ENCODE measurements at regions not wholly inside any gene's neighbourhood (a gene's known extent, or its start where the extent isn't known, plus 50 kb on each side); places are given as distances from the start of the nearest gene placed in this dataset.

DNA sequence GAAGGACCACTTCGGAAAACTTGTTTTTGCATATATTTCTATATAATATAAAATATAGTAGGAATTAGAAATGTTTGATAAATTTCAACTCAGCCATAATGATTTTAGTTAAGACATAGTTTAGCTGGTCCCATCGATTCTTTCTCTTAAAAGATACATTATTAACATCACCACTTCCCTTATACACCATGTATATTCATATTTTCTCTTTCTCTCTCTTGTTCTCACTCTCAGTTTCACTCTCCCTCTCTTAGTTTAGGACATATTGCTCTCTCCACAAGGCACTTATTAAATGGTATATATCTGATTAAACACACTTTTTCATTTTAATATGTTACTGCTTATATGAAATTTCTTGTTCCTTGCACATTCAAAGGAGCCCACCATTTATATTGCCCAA is 90.1 kb upstream of the RASEF start (continued):
- TF ChIP-seq, protein P1, sequence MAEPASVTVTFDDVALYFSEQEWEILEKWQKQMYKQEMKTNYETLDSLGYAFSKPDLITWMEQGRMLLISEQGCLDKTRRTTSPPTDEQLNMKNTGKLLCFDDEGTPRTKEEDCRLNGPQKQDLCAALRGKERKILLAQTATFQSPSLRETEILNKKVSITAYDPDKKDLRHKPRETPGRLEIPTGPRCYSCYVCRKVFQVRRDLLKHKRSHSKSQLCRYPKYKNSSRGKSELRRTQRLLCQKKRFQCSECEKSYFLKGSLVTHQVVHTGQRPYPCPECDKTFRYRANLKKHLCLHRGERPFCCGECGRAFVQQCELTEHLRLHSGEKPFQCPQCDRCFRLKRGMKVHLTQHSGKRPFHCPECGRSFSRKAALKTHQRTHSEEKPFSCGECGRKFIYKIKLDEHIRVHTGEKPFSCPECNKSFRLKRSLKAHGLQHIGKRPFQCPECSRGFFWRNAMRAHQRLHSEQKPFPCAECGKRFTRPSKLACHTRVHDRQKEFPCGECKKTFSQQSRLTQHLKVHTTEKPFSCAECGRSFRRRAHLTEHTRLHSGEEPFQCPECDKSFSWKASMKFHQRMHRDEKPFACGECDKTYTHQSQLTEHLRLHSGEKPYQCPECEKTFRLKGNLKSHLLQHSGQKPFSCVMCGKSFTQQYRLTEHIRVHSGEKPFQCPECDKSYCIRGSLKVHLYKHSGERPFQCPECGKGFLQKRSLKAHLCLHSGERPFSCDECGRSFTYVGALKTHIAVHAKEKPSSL (CRISPR knock-in tag; conservative IDR thresholded peaks at IDR 0.05): no peak
- no peak for TF ChIP-seq ATF1 (CRISPR knock-in tag; IDR thresholded peaks at IDR 0.05)
- no peak for TF ChIP-seq MXD4 (CRISPR knock-in tag; IDR thresholded peaks at IDR 0.05; ENCODE audit: borderline replicate concordance)
- TF ChIP-seq ZNF512 (CRISPR knock-in tag; IDR thresholded peaks at IDR 0.05; ENCODE audit: borderline replicate concordance): no peak

- ChIA-PET CTCF (no interaction called here), POLR2A (no interaction called here)
- no peak overlapping the region for H3K4me3 Mint-ChIP-seq
- peaks cover 6% of the 10 kb centered on the region for H3K27me3 Mint-ChIP-seq (ENCODE audit: low read depth)
- TF ChIP-seq ZBTB43 (CRISPR knock-in tag; IDR thresholded peaks at IDR 0.05): no peak
- no peak for TF ChIP-seq FOXP1 (CRISPR knock-in tag; IDR thresholded peaks at IDR 0.05; ENCODE audit: borderline replicate concordance)
- no peak for TF ChIP-seq TEAD1 (CRISPR knock-in tag; IDR thresholded peaks at IDR 0.05)
- no peak for TF ChIP-seq MAX (CRISPR knock-in tag; IDR thresholded peaks at IDR 0.05)
- TF ChIP-seq ZNF263 (CRISPR knock-in tag; IDR thresholded peaks at IDR 0.05; ENCODE audit: low read depth): no peak
- no peak for TF ChIP-seq ZNF396 (CRISPR knock-in tag; IDR thresholded peaks at IDR 0.05; ENCODE audit: borderline replicate concordance)
- no peak for TF ChIP-seq FOXP4 (CRISPR knock-in tag; IDR thresholded peaks at IDR 0.05)
- no peak for TF ChIP-seq ZSCAN18 (CRISPR knock-in tag; IDR thresholded peaks at IDR 0.05)
- TF ChIP-seq PRDM15 (CRISPR knock-in tag; IDR thresholded peaks at IDR 0.05): no peak
- TF ChIP-seq NFATC4 (CRISPR knock-in tag; IDR thresholded peaks at IDR 0.05): no peak
- TF ChIP-seq ATF1 (CRISPR knock-in tag; IDR thresholded peaks at IDR 0.05): no peak
- TF ChIP-seq PRRX2 (CRISPR knock-in tag; IDR thresholded peaks at IDR 0.05): no peak
- TF ChIP-seq HMGXB4 (CRISPR knock-in tag; IDR thresholded peaks at IDR 0.05): no peak
- H3K27ac Mint-ChIP-seq: no peak overlapping the region
- no peaks in the 10 kb centered on the region for H3K4me1 Mint-ChIP-seq
- H3K9me3 Mint-ChIP-seq: peaks cover 23% of the 10 kb centered on the region
- DNase-seq (ENCODE audit: low spot score) (no peak), ATAC-seq (no peak)
- H3K36me3 Mint-ChIP-seq: no peaks in the 10 kb centered on the region
Measured at GRCh38 chr9:83151627-83152137, 88.7 kb upstream of the RASEF start.

Data from WTC11 (cell line).